Erythroblast (primary cell): ENCODE measurements at regions not wholly inside any gene's neighbourhood (a gene's known extent, or its start where the extent isn't known, plus 50 kb on each side); places are given as distances from the start of the nearest gene placed in this dataset.

Experiments
- GATA1 ChIP-seq: IDR thresholded peaks from 2 replicates; pipeline ENCODE4 v1.6.1; 2011; ENCODE audit warnings: low read depth, mild to moderate bottlenecking, control low read depth, low read length, moderate library complexity
- POLR2A ChIP-seq: IDR thresholded peaks from 2 replicates; pipeline ENCODE4 v1.6.1; 2011; ENCODE audit warnings: mild to moderate bottlenecking, low read length

GRCh38 chr14:48826058-48826457, 760.1 kb downstream of the RPS29 start:
- TF ChIP-seq POLR2A (no peak), GATA1 (no peak)
